Neural crest cell (in vitro differentiated cells): ENCODE measurements at regions not wholly inside any gene's neighbourhood (a gene's known extent, or its start where the extent isn't known, plus 50 kb on each side); places are given as distances from the start of the nearest gene placed in this dataset.

Experiments used
- DNase-seq: peaks from one replicate; pipeline ENCODE4 v3.0.0; 2021; ENCODE audit warnings: low read depth, mixed read lengths, low spot score
- H3K27ac Mint-ChIP-seq: one replicate; pipeline ENCODE4 v1.8.0; 2021; ENCODE audit warnings: mild to moderate bottlenecking, mixed read lengths; ENCODE audit not compliant: unreplicated experiment
- H3K27me3 Mint-ChIP-seq: 2 replicates; pipeline ENCODE4 v1.8.0; 2021; ENCODE audit warnings: low read depth, mild to moderate bottlenecking, mixed read lengths
- H3K36me3 Mint-ChIP-seq: 2 replicates; pipeline ENCODE4 v1.8.0; 2021; ENCODE audit warnings: low read depth, mild to moderate bottlenecking, mixed read lengths
- H3K4me1 Mint-ChIP-seq: 2 replicates; pipeline ENCODE4 v1.8.0; 2021; ENCODE audit warnings: mixed read lengths
- H3K4me3 Mint-ChIP-seq: one replicate; pipeline ENCODE4 v1.8.0; 2021; ENCODE audit warnings: mild to moderate bottlenecking, mixed read lengths
- H3K9me3 Mint-ChIP-seq: 2 replicates; pipeline ENCODE4 v1.8.0; 2021; ENCODE audit warnings: mixed read lengths
- TF ChIP-seq, protein P1 (sequence below): fragments of 200-600 bp; sonication (generic); conservative IDR thresholded peaks from 2 replicates; pipeline ENCODE4 v1.5.0; 2021; ENCODE audit warnings: antibody characterized with exemption, mild to moderate bottlenecking

DNA sequence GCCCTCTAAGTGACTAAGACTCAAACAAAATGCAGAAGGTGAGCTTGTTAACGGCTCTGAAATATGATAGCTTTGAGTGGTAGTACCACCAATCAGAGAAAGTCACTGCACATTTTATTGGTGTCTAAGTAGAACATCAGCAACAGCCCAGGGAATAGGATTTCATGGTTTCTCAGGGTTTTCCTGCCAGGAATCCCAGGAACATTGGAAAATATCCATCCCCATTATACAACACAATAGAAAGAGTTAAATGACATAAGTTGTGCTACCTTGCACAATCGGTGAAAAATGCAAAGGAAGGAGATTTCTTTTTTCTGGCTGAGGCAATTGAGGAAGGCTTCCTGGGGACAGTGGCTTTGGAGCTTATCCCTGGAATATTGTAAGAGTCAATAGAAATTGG lies 283.1 kb downstream of the HLX start:
- TF ChIP-seq, protein P1, sequence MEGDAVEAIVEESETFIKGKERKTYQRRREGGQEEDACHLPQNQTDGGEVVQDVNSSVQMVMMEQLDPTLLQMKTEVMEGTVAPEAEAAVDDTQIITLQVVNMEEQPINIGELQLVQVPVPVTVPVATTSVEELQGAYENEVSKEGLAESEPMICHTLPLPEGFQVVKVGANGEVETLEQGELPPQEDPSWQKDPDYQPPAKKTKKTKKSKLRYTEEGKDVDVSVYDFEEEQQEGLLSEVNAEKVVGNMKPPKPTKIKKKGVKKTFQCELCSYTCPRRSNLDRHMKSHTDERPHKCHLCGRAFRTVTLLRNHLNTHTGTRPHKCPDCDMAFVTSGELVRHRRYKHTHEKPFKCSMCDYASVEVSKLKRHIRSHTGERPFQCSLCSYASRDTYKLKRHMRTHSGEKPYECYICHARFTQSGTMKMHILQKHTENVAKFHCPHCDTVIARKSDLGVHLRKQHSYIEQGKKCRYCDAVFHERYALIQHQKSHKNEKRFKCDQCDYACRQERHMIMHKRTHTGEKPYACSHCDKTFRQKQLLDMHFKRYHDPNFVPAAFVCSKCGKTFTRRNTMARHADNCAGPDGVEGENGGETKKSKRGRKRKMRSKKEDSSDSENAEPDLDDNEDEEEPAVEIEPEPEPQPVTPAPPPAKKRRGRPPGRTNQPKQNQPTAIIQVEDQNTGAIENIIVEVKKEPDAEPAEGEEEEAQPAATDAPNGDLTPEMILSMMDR, result no peak
- H3K4me1 Mint-ChIP-seq, result peaks cover 10% of the 10 kb centered on the region
- no peaks in the 10 kb centered on the region for H3K36me3 Mint-ChIP-seq
- no peak overlapping the region for H3K4me3 Mint-ChIP-seq
- H3K27ac Mint-ChIP-seq, result no peak overlapping the region
- DNase-seq, result no peak
- no peaks in the 10 kb centered on the region for H3K27me3 Mint-ChIP-seq
- peaks cover 3% of the 10 kb centered on the region for H3K9me3 Mint-ChIP-seq

DNA sequence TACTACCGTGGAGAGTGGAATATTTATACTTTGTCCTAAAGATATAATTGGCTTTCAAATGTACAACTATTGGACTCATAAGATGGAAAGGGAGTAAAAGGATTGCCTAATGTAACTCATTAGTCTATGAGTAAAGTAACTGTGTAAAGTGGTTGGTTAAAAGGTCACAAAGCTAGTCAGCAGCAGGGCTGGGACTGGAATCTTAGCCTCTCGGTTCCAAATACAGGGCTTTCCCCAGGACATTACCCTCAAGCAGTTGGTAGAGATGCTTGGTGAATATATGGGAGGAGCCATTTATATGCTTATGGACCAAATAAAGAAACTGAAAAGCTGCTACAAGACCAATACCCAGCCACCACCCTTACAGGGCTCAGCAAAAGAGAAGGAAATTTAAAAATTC lies 283.7 kb downstream of the HLX start:
- H3K27me3 Mint-ChIP-seq, result no peaks in the 10 kb centered on the region
- no peaks in the 10 kb centered on the region for H3K36me3 Mint-ChIP-seq
- TF ChIP-seq, protein P1, result no peak
- H3K27ac Mint-ChIP-seq, result no peak overlapping the region
- DNase-seq, result no peak
- H3K4me3 Mint-ChIP-seq, result no peak overlapping the region
- peaks cover 3% of the 10 kb centered on the region for H3K9me3 Mint-ChIP-seq
- H3K4me1 Mint-ChIP-seq, result peaks cover 10% of the 10 kb centered on the region

DNA sequence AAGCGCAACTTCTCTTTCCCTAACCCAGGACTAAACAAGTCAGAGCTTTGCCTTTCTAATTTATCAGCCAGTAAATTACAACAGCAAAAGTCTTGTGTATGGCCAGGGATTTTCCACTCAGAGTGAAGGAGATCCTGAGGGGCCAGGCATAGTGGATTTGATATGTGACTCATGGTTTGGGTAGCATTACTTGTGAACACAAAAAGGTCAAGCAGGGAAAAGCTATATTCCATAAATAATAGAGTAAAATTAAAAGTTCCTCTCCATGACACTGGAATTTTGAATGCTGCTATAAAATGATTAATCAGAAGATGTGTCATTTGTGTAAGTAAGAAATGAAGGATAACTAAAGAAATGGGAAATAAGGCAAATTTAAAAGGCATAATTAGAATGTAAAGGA lies 284.8 kb downstream of the HLX start:
- no peak overlapping the region for H3K4me3 Mint-ChIP-seq
- peaks cover 3% of the 10 kb centered on the region for H3K9me3 Mint-ChIP-seq
- no peaks in the 10 kb centered on the region for H3K36me3 Mint-ChIP-seq
- H3K27ac Mint-ChIP-seq, result no peak overlapping the region
- DNase-seq, result no peak
- TF ChIP-seq, protein P1, result no peak
- H3K27me3 Mint-ChIP-seq, result no peaks in the 10 kb centered on the region
- peaks cover 8% of the 10 kb centered on the region for H3K4me1 Mint-ChIP-seq

DNA sequence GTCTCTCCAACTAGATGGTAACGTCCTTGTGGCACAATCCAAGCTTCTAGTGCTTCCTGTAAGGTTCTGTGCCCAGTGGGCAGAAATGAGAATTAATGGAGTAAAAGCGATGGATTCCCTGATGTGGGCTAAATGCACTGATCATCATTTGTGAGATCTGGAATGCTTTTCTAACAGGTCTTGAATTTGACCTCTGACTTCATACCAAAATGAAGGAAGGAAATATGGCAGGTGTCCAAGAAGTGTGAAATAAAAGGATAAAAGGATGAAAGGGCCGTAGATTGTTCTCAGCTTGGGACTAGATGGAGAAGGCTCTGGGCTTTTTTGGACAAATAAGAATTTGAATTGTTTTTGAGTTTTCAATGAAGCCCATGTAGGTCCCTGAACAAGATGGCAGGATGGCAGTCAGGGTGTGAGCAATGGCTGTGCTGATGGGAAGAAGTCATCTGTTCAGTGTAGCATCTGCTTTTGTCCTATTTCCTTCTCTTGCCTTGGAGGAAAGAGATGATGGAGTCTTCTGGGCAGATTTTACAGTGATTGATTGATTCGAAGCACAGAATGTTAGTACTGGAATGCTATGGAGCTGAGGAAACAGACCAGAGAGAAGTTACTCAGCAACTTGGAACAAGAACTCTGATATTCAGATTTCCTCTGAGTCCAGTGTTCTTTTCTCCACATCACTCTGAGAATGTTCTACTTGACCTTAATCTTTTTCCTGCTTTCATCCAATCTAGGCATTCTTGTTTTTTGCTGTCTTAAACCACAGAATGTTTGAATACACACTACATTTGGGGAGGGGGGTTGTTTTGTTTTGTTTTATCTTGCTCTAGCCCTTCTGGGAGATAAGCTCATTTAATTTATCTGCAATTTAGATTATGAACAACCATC lies 286.0 kb downstream of the HLX start:
- DNase-seq, result no peak
- no peaks in the 10 kb centered on the region for H3K27me3 Mint-ChIP-seq
- H3K4me1 Mint-ChIP-seq, result peaks cover 8% of the 10 kb centered on the region
- no peak overlapping the region for H3K4me3 Mint-ChIP-seq
- no peak overlapping the region for H3K27ac Mint-ChIP-seq
- H3K36me3 Mint-ChIP-seq, result no peaks in the 10 kb centered on the region
- TF ChIP-seq, protein P1, result no peak
- peaks cover 3% of the 10 kb centered on the region for H3K9me3 Mint-ChIP-seq

DNA sequence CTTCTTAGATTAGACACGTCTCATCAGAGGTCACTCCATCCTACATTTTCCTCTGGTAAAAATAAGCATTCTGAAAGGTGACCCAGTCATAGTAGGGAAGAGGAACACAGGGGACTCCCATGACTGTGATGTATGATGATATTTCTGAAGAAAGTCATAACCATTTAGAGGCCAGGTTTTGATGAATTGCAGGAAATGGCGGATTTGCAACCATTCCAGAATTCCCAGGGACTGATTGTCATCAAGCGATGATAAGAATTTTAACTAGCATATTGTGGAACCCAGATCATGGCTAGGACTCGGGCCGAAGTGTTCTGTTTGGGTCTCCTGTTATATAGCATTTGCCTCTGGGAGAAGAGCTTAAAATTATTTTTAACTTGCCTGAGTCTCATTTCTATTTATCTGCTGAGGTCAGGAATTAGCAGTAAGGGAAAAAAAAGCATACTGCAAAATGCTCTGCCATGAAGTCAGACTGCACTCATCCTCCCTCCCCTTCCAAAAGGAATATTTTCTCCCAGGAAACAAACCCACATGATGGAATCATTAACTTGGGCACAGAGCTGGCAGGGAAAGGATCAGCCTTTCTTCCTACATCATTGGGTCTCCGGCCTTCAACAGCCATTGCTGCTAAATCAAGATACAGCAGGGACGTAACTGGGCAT lies 286.7 kb downstream of the HLX start:
- Mint-ChIP-seq H3K27me3 (no peaks in the 10 kb centered on the region), H3K27ac (no peak overlapping the region), H3K4me3 (no peak overlapping the region), H3K4me1 (peaks cover 8% of the 10 kb centered on the region), H3K36me3 (no peaks in the 10 kb centered on the region), H3K9me3 (peaks cover 3% of the 10 kb centered on the region)
- TF ChIP-seq, protein P1, result no peak
- no peak for DNase-seq
